Activated B cell treated with CpG ODN at 0.5 μM for 24 hours (primary cell): ENCODE measurements at regions not wholly inside any gene's neighbourhood (a gene's known extent, or its start where the extent isn't known, plus 50 kb on each side); places are given as distances from the start of the nearest gene placed in this dataset.

Source experiments
- ATAC-seq: fragments of 200-7000 bp; cut with Tn5 transposase; one replicate; pipeline ENCODE4 v1.10.0; 2021; ENCODE audit warnings: low read depth, mild to moderate bottlenecking, moderate library complexity
- CTCF ChIA-PET: fragments of 350-600 bp; sonication (Branson Sonifier 250); formaldehyde crosslinking; loops from one replicate; lab custom pipeline; 2021; ENCODE audit warnings: antibody characterized with exemption; lab: Charles Lee
- POLR2A ChIA-PET: fragments of 350-600 bp; sonication (Branson Sonifier 250); formaldehyde crosslinking; loops from one replicate; lab custom pipeline; 2021; ENCODE audit warnings: antibody characterized with exemption; lab: Charles Lee
- DNase-seq: peaks from one replicate; pipeline ENCODE4 v3.0.0; 2022
- H3K27ac Mint-ChIP-seq: one replicate; pipeline ENCODE4 v1.8.0; 2020; ENCODE audit warnings: mixed read lengths
- H3K27me3 Mint-ChIP-seq: one replicate; pipeline ENCODE4 v1.8.0; 2021; ENCODE audit warnings: mixed read lengths
- H3K36me3 Mint-ChIP-seq: one replicate; pipeline ENCODE4 v1.8.0; 2021; ENCODE audit warnings: low read depth, mixed read lengths
- H3K4me1 Mint-ChIP-seq: one replicate; pipeline ENCODE4 v1.8.0; 2021; ENCODE audit warnings: mixed read lengths
- H3K4me3 Mint-ChIP-seq: one replicate; pipeline ENCODE4 v1.8.0; 2020; ENCODE audit warnings: mild to moderate bottlenecking, mixed read lengths
- H3K9me3 Mint-ChIP-seq: one replicate; pipeline ENCODE4 v1.8.0; 2020; ENCODE audit warnings: mixed read lengths
- intact Hi-C: fragments of 100-400 bp; cut with micrococcal nuclease; formaldehyde crosslinking; loops from one replicate; pipeline ENCODE4 v1.15.1; 2024
- TF ChIP-seq, protein P1 (sequence below): fragments of 200-600 bp; IDR thresholded peaks from one replicate; pipeline ENCODE4 v1.8.0; 2022; ENCODE audit warnings: antibody characterized with exemption, mild to moderate bottlenecking

DNA sequence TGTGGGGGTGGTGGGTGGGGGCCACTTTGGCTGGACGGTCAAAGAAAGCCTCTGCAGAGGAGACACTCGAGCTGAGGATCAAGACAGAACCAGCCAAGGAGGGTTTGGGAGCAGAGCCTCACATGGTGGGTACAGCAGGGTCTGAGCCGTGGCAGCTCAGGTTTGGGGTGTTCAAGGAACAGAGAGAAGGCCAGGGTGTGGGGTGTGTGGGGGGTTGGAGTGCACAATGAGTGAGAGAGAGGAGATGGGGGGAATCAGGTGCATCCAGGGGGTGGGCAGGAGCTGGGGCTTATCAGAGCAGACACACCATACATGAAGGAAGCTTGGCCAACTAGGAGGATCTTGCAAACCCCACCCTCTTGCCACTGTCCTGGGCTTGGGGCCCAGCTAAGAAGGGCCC lies 140.0 kb downstream of the NSG2 start:
- CTCF ChIA-PET, result no interaction called here
- H3K4me3 Mint-ChIP-seq, result no peak overlapping the region
- H3K27me3 Mint-ChIP-seq, result no peaks in the 10 kb centered on the region
- DNase-seq (no peak), ATAC-seq (no peak)
- peaks cover 3% of the 10 kb centered on the region for H3K9me3 Mint-ChIP-seq
- TF ChIP-seq, protein P1, sequence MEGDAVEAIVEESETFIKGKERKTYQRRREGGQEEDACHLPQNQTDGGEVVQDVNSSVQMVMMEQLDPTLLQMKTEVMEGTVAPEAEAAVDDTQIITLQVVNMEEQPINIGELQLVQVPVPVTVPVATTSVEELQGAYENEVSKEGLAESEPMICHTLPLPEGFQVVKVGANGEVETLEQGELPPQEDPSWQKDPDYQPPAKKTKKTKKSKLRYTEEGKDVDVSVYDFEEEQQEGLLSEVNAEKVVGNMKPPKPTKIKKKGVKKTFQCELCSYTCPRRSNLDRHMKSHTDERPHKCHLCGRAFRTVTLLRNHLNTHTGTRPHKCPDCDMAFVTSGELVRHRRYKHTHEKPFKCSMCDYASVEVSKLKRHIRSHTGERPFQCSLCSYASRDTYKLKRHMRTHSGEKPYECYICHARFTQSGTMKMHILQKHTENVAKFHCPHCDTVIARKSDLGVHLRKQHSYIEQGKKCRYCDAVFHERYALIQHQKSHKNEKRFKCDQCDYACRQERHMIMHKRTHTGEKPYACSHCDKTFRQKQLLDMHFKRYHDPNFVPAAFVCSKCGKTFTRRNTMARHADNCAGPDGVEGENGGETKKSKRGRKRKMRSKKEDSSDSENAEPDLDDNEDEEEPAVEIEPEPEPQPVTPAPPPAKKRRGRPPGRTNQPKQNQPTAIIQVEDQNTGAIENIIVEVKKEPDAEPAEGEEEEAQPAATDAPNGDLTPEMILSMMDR, result no peak
- H3K4me1 Mint-ChIP-seq, result no peaks in the 10 kb centered on the region
- POLR2A ChIA-PET, result no interaction called here
- intact Hi-C loops, result no loop called here
- H3K27ac Mint-ChIP-seq, result no peak overlapping the region
- no peaks in the 10 kb centered on the region for H3K36me3 Mint-ChIP-seq

GRCh38 chr5:174186096-174186695 lies 140.7 kb downstream of the NSG2 start:
- Mint-ChIP-seq H3K27me3 (no peaks in the 10 kb centered on the region), H3K4me3 (no peak overlapping the region), H3K27ac (no peak overlapping the region), H3K36me3 (no peaks in the 10 kb centered on the region), H3K9me3 (peaks cover 3% of the 10 kb centered on the region), H3K4me1 (no peaks in the 10 kb centered on the region)
- POLR2A ChIA-PET, result no interaction called here
- DNase-seq, result no peak
- CTCF ChIA-PET, result no interaction called here
- intact Hi-C loops, result no loop called here
- TF ChIP-seq, protein P1, result no peak
- no peak for ATAC-seq

GRCh38 chr5:174187001-174187400 lies 141.5 kb downstream of the NSG2 start:
- ChIA-PET POLR2A (no interaction called here), CTCF (no interaction called here)
- ATAC-seq (no peak), DNase-seq (no peak)
- Mint-ChIP-seq H3K4me3 (no peak overlapping the region), H3K27ac (no peak overlapping the region), H3K4me1 (no peaks in the 10 kb centered on the region), H3K9me3 (peaks cover 3% of the 10 kb centered on the region), H3K27me3 (no peaks in the 10 kb centered on the region), H3K36me3 (no peaks in the 10 kb centered on the region)
- intact Hi-C loops, result no loop called here
- TF ChIP-seq, protein P1, result no peak

DNA sequence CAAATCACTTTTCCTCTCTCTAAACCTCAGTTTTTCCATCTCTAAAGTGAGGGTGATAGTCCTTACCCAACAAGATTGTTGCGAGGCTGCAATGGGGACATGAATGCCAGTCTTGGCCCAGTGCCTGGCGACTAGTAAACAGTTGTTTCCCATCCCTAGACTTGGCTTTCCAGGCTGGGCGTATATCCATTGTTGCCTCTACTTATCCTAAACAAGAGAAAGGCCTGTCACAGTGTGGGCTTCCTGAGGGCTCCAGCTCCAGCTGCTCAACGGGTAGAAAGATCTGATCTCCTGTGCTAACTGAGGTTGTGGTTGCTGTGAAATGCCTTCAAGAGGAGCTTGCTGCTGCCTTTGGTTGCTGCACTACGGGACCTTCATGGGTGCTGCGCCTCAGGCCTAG lies 142.0 kb downstream of the NSG2 start:
- Mint-ChIP-seq H3K27ac (no peak overlapping the region), H3K36me3 (no peaks in the 10 kb centered on the region), H3K27me3 (no peaks in the 10 kb centered on the region), H3K4me3 (no peak overlapping the region), H3K4me1 (no peaks in the 10 kb centered on the region), H3K9me3 (peaks cover 3% of the 10 kb centered on the region)
- TF ChIP-seq, protein P1, result no peak
- no peak for ATAC-seq
- POLR2A ChIA-PET, result no interaction called here
- CTCF ChIA-PET, result no interaction called here
- intact Hi-C loops, result no loop called here
- DNase-seq, result no peak

GRCh38 chr5:174188295-174188694 lies 142.8 kb downstream of the NSG2 start:
- ChIA-PET CTCF (no interaction called here), POLR2A (no interaction called here)
- intact Hi-C loops, result no loop called here
- no peak for DNase-seq
- Mint-ChIP-seq H3K4me3 (no peak overlapping the region), H3K27ac (no peak overlapping the region), H3K9me3 (peaks cover 3% of the 10 kb centered on the region), H3K36me3 (no peaks in the 10 kb centered on the region), H3K4me1 (no peaks in the 10 kb centered on the region), H3K27me3 (no peaks in the 10 kb centered on the region)
- no peak for ATAC-seq
- TF ChIP-seq, protein P1, result no peak
